ENCODE measurements at regions not wholly inside any gene's neighbourhood (a gene's known extent, or its start where the extent isn't known, plus 50 kb on each side); places are given as distances from the start of the nearest gene placed in this dataset.

GRCh38 chr13:74084375-74084935, 49.7 kb downstream of the KLF12 start:
- ATAC-seq, result no peak

- ATAC-seq, result no peak
Observed at GRCh38 chr13:74082741-74083160, 51.5 kb downstream of the KLF12 start.

GRCh38 chr13:74080762-74081161, 53.4 kb downstream of the KLF12 start:
- peak; percentile 36 to 53 for ATAC-seq

- ATAC-seq, result no peak
Observed at GRCh38 chr13:74077792-74078191, 56.4 kb downstream of the KLF12 start.

GRCh38 chr13:74077375-74077774, 56.8 kb downstream of the KLF12 start:
- ATAC-seq, result no peak

GRCh38 chr13:74074723-74075122, 59.5 kb downstream of the KLF12 start:
- ATAC-seq, result no peak

- ATAC-seq, result no peak
Observed at GRCh38 chr13:74073274-74073673, 60.9 kb downstream of the KLF12 start.

GRCh38 chr13:74070513-74070912, 63.7 kb downstream of the KLF12 start:
- no peak for ATAC-seq

- peak; percentile 85 to 88 for ATAC-seq
Observed at GRCh38 chr13:74070065-74070464, 64.1 kb downstream of the KLF12 start.

GRCh38 chr13:74068471-74068870, 65.7 kb downstream of the KLF12 start:
- ATAC-seq, result no peak

GRCh38 chr13:74067818-74068217, 66.4 kb downstream of the KLF12 start:
- ATAC-seq, result no peak

GRCh38 chr13:74066937-74067336, 67.3 kb downstream of the KLF12 start:
- no peak for ATAC-seq

- peak; percentile 70 to 78 for ATAC-seq
Observed at GRCh38 chr13:74064805-74065312, 69.3 kb downstream of the KLF12 start.

GRCh38 chr13:74063533-74064100, 70.6 kb downstream of the KLF12 start:
- no peak for ATAC-seq

GRCh38 chr13:74062933-74063332, 71.3 kb downstream of the KLF12 start:
- ATAC-seq, result peak; percentile 47 to 62

GRCh38 chr13:74061926-74062595, 72.1 kb downstream of the KLF12 start:
- peak; percentile 37 to 53 for ATAC-seq

- no peak for ATAC-seq
Observed at GRCh38 chr13:74056801-74057542, 77.2 kb downstream of the KLF12 start.

- ATAC-seq, result no peak
Observed at GRCh38 chr13:74052402-74052928, 81.7 kb downstream of the KLF12 start.

- no peak for ATAC-seq
Observed at GRCh38 chr13:74048756-74049155, 85.4 kb downstream of the KLF12 start.

GRCh38 chr13:74047931-74048600, 86.1 kb downstream of the KLF12 start:
- ATAC-seq, result no peak

- peak; percentile 46 to 49 for ATAC-seq
Observed at GRCh38 chr13:74046431-74046830, 87.8 kb downstream of the KLF12 start.

GRCh38 chr13:74045583-74045982, 88.6 kb downstream of the KLF12 start:
- no peak for ATAC-seq

GRCh38 chr13:74043237-74043636, 91.0 kb downstream of the KLF12 start:
- no peak for ATAC-seq
